Activated CD4-positive, alpha-beta T cell treated with anti-CD3 and anti-CD28 coated beads for 4 hours (primary cell): ENCODE measurements at regions not wholly inside any gene's neighbourhood (a gene's known extent, or its start where the extent isn't known, plus 50 kb on each side); places are given as distances from the start of the nearest gene placed in this dataset.

Experiments
- DNase-seq, 2 donors: peaks; one replicate each; pipeline ENCODE4 v3.0.0-alpha.2; 2020

- DNase-seq = peak; percentile 67 to 81
These were observed 105.1 kb upstream of the PDE4B start for GRCh38 chr1:65687428-65688214.

GRCh38 chr1:65688215-65688566 is 104.5 kb upstream of the PDE4B start:
- DNase-seq = no peak

GRCh38 chr1:65688848-65689247 is 103.8 kb upstream of the PDE4B start:
- DNase-seq = no peak

GRCh38 chr1:65691152-65691900 is 101.4 kb upstream of the PDE4B start:
- DNase-seq = no peak

- DNase-seq = no peak
These were observed 100.7 kb upstream of the PDE4B start for GRCh38 chr1:65691972-65692371.

GRCh38 chr1:65694126-65694525 is 98.6 kb upstream of the PDE4B start:
- no peak for DNase-seq

- no peak for DNase-seq
These were observed 97.8 kb upstream of the PDE4B start for GRCh38 chr1:65694933-65695332.

- DNase-seq = no peak
These were observed 94.1 kb upstream of the PDE4B start for GRCh38 chr1:65698590-65698989.

- no peak for DNase-seq
These were observed 88.8 kb upstream of the PDE4B start for GRCh38 chr1:65703853-65704252.

- DNase-seq = no peak
These were observed 88.4 kb upstream of the PDE4B start for GRCh38 chr1:65704318-65704717.

- DNase-seq = no peak
These were observed 74.8 kb upstream of the PDE4B start for GRCh38 chr1:65717815-65718454.

GRCh38 chr1:65719391-65719790 is 73.3 kb upstream of the PDE4B start:
- DNase-seq = no peak

GRCh38 chr1:65722461-65722860 is 70.2 kb upstream of the PDE4B start:
- DNase-seq = no peak

GRCh38 chr1:65724151-65724550 is 68.5 kb upstream of the PDE4B start:
- DNase-seq = no peak

GRCh38 chr1:65725064-65725463 is 67.6 kb upstream of the PDE4B start:
- DNase-seq = no peak

GRCh38 chr1:65728504-65728903 is 64.2 kb upstream of the PDE4B start:
- no peak for DNase-seq

GRCh38 chr1:65729259-65729658 is 63.4 kb upstream of the PDE4B start:
- no peak for DNase-seq

- no peak for DNase-seq
These were observed 57.7 kb upstream of the PDE4B start for GRCh38 chr1:65734979-65735378.

GRCh38 chr1:65741993-65742392 is 50.7 kb upstream of the PDE4B start:
- no peak for DNase-seq
